ENCODE measurements at regions not wholly inside any gene's neighbourhood (a gene's known extent, or its start where the extent isn't known, plus 50 kb on each side); places are given as distances from the start of the nearest gene placed in this dataset.
"Not testable (repeated sequence)": the region's sequence is repeated elsewhere in the genome, so short reads cannot be mapped to it uniquely, and the experiment has no call there.

- no peak for DNase-seq
These were observed 975.5 kb downstream of the OLFM4 start for GRCh38 chr13:54004026-54004699.

GRCh38 chr13:54016542-54016941 is 987.9 kb downstream of the OLFM4 start:
- DNase-seq, result no peak

DNA sequence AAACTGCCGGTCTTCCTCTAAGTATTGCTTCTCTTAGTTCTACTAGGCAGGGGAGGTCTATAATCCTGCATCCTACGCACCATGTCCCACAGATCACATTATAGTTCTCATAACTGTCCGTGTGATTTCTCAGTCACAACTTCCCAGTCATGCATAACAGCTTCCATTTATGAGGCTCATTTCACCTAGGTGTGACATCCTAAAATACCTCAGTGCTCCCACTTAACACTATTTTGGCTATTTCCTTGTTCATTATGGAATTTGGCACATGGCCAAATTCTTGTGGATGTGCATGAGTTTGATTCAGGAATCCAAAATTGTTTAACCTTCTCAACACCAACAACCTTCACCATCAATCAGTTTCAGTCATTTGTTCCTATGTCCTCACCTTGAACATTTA is 989.9 kb downstream of the OLFM4 start:
- no peak for DNase-seq

GRCh38 chr13:54029226-54029625 is 1000.6 kb downstream of the OLFM4 start:
- DNase-seq, result no peak

DNA sequence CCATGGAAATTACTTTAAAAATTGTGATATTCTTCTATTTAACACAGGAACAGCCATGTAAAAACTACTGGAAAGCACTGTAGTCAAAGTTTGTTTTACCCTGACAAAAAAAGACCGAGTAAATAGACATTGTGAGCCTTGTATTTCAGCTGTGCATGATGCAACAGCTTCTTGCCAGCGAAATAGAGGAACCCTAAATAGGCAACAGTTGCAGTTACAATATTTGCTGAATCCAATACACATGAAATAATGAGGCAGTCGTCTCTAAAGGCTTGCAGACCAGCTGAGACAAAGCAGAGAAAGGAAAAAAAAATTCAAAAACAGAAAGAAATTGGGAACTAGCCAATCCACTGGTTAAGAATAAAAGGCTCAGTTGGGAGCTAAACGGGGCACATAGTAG is 1001.1 kb downstream of the OLFM4 start:
- no peak for DNase-seq

- DNase-seq, result no peak
These were observed 1004.8 kb downstream of the OLFM4 start for GRCh38 chr13:54033323-54033861.

- DNase-seq, result no peak
These were observed 1005.4 kb downstream of the OLFM4 start for GRCh38 chr13:54034047-54034446.

GRCh38 chr13:54057416-54057815 is 1028.8 kb downstream of the OLFM4 start:
- DNase-seq, result not testable (repeated sequence)

DNA sequence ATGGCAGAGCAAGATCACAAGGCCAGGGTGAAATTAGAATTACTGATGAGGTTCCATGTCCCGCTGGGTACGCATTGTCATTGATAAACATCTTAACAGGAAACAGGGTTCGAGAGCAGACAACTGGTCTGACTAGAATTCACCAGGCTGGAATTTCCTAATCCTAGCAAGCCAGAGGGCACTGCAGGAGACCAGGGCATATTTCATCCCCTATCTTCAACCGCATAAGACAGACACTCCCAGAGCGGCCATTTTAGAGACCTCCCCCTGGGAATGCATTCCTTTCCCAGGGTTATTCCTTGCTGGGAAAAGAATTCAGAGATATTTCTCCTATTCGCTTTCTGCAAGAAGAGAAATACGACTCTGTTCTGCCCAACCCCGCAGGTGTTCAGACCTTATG is 1041.3 kb downstream of the OLFM4 start:
- not testable (repeated sequence) for DNase-seq

DNA sequence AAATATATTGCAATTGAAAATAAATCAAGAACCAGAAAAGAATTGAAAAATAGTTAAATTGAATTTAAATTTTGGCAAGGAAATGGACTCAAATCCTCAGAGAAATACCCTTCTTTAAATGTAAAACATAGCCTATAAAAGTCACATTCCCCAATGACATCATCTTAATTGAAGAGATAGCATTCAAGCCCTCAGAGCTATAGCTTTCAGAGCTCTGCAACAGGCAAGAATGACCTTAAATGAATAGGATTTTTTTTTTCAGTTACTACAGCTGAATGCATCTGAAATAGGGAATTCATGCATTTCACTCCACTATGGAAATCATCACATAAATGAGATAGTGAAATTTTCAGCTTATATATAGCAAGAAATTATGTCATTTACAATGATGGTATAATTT is 1049.0 kb downstream of the OLFM4 start:
- DNase-seq, result no peak

- no peak for DNase-seq
These were observed 1049.8 kb downstream of the OLFM4 start for GRCh38 chr13:54078271-54078870.

GRCh38 chr13:54082309-54082708 is 1053.7 kb downstream of the OLFM4 start:
- DNase-seq, result not testable (repeated sequence)

- DNase-seq, result no peak
These were observed 1063.3 kb downstream of the OLFM4 start for GRCh38 chr13:54091884-54092283.

DNA sequence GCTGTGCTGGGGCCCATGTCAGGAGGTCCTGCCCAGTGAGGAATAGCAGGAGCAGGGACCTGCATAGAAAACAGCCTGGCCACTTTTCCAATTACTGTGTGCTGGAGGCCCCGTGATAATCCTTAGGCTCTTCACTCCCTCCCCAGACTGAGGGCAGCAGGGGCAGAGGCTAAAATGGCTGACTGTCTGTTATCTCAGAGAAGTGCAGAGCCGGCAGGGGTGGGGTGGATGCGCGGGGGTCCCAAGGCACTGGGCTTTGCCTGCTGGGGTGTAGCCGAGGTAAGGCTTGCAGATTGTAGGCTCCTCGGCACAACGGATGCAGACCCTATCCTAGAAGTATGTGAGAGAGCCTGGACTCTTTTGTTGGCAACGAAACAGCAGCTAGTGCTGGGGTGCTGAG is 1064.1 kb downstream of the OLFM4 start:
- DNase-seq, result no peak

DNA sequence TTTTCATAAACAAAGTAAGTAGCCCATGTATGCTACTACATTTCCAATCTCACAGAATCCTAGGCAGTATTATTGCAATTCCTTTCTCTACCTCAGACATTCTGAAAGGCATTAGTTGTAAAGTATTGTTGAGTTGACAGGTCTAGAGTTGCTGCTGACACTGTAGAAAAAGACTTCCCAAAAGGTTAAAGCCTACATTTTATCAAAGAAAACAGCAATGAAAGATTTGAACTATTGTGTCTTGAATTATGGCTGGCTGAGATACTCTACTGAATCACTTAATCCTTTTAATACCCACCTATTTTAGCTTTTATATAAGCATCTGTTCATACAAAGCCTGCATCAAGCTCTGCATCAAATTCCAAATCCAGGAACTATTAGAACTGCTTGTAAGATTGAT is 1082.0 kb downstream of the OLFM4 start:
- no peak for DNase-seq

GRCh38 chr13:54124700-54125099 is 1096.1 kb downstream of the OLFM4 start:
- DNase-seq, result no peak

GRCh38 chr13:54130931-54131330 is 1102.3 kb downstream of the OLFM4 start:
- DNase-seq, result not testable (repeated sequence)

- DNase-seq, result not testable (repeated sequence)
These were observed 1102.8 kb downstream of the OLFM4 start for GRCh38 chr13:54131433-54131832.

- not testable (repeated sequence) for DNase-seq
These were observed 1103.5 kb downstream of the OLFM4 start for GRCh38 chr13:54132127-54132526.

GRCh38 chr13:54132720-54133119 is 1104.1 kb downstream of the OLFM4 start:
- not testable (repeated sequence) for DNase-seq

GRCh38 chr13:54133746-54134145 is 1105.1 kb downstream of the OLFM4 start:
- no peak for DNase-seq

DNA sequence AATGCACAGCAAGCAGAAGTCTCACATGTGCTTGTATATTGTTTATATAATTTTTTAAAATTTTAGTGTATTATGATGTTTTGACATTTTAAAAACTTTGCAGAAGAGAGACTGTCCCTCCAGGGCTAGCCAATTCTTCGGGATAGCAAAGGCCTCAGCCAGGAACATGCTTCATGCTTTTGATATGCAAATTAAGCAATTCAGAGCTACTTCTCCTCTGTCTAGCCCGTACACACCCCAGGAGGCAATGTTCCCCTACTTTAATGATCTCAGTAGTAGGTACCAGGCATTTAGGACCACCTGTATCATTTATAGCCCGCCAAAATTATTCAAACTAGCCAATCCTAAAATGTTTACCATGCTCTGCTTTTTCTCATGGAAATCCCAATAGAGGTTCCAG is 1116.2 kb downstream of the OLFM4 start:
- DNase-seq, result no peak

DNA sequence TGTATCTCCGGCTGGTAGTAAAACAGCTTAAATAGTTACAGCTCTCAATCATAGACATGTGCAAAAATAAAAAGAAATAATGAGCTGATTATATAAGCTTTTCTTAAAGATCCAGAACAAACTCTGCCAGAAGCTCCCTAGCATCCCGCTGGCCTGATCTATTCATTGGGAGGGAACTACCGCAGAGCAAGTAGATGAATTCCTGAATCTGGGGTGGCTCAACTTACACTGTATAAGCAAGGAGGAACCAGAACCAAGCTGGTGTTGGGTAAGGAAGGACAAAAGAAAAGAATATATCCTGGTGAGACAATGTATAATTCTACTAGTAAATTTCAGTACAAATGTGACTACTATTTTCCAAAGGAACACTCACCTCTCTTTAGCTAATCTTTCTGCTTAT is 1122.2 kb downstream of the OLFM4 start:
- no peak for DNase-seq

DNA sequence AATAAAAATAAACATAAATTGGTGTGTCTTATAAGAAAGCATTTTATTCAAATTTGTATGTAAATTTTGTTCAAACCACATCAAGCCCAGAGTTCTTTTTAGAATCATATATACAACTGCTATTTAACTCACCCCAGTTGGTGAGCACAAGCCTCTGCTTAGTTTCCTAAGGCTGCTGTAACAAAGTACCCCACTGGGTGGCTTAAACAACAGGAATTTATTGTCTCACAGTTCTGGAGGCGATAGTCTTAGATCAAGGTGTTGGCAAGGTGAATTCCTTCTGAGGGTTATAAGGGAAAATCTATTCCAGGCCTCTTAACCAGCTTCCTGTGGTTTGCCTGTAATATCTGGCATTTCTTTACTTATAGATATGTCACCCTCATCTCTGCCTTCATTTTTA is 1133.5 kb downstream of the OLFM4 start:
- no peak for DNase-seq
